ENCODE measurements at regions not wholly inside any gene's neighbourhood (a gene's known extent, or its start where the extent isn't known, plus 50 kb on each side); places are given as distances from the start of the nearest gene placed in this dataset.

DNA sequence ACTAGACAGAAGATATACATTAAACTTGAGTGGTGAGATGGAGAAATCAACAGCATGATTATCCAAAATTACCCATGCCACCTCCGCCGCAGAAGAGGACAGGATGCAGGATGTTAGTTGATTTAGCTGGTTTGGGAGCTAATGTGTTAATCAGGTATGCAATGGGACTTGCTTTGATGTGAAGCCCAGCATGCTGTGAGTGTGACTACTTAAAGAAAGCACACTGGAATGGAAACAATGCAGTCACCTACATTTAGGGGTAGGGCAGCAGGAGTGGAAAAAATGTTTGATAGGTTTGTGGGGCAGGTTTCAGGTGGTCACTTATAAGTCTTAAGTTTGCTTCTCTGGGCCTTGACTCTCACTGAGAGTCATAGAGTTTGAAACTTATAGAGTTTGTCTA is 170.0 kb upstream of the DAAM1 start:
- TF ChIP-seq TP53 (CRISPR knock-in tag; IDR thresholded peaks at IDR 0.05) (no peak), NFYB (CRISPR knock-in tag; conservative IDR thresholded peaks at IDR 0.05; ENCODE audit: low read depth) (no peak), TEAD4 (CRISPR knock-in tag; IDR thresholded peaks at IDR 0.05) (no peak)
- TF ChIP-seq, protein P1, sequence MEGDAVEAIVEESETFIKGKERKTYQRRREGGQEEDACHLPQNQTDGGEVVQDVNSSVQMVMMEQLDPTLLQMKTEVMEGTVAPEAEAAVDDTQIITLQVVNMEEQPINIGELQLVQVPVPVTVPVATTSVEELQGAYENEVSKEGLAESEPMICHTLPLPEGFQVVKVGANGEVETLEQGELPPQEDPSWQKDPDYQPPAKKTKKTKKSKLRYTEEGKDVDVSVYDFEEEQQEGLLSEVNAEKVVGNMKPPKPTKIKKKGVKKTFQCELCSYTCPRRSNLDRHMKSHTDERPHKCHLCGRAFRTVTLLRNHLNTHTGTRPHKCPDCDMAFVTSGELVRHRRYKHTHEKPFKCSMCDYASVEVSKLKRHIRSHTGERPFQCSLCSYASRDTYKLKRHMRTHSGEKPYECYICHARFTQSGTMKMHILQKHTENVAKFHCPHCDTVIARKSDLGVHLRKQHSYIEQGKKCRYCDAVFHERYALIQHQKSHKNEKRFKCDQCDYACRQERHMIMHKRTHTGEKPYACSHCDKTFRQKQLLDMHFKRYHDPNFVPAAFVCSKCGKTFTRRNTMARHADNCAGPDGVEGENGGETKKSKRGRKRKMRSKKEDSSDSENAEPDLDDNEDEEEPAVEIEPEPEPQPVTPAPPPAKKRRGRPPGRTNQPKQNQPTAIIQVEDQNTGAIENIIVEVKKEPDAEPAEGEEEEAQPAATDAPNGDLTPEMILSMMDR (IDR thresholded peaks at IDR 0.05), result no peak
- TF ChIP-seq, protein P2, sequence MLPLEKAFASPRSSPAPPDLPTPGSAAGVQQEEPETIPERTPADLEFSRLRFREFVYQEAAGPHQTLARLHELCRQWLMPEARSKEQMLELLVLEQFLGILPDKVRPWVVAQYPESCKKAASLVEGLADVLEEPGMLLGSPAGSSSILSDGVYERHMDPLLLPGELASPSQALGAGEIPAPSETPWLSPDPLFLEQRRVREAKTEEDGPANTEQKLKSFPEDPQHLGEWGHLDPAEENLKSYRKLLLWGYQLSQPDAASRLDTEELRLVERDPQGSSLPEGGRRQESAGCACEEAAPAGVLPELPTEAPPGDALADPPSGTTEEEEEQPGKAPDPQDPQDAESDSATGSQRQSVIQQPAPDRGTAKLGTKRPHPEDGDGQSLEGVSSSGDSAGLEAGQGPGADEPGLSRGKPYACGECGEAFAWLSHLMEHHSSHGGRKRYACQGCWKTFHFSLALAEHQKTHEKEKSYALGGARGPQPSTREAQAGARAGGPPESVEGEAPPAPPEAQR (CRISPR knock-in tag; IDR thresholded peaks at IDR 0.05), result no peak
- TF ChIP-seq, protein P3, sequence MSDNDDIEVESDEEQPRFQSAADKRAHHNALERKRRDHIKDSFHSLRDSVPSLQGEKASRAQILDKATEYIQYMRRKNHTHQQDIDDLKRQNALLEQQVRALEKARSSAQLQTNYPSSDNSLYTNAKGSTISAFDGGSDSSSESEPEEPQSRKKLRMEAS (CRISPR knock-in tag; IDR thresholded peaks at IDR 0.05), result no peak
